Vagina (tissue), 2 donors: ENCODE measurements at regions not wholly inside any gene's neighbourhood (a gene's known extent, or its start where the extent isn't known, plus 50 kb on each side); places are given as distances from the start of the nearest gene placed in this dataset.
"Not testable (repeated sequence)": the region's sequence is repeated elsewhere in the genome, so short reads cannot be mapped to it uniquely, and the experiment has no call there.

ENCODE experiments used
- DNase-seq, 2 donors: peaks; one replicate each; pipeline ENCODE4 v3.0.0-alpha.2; 2017; ENCODE audit errors: extremely low spot score in 2 of 2
- H3K27ac ChIP-seq: fragments of 200-600 bp; sonication (generic); one replicate; pipeline ENCODE4 v1.5.1; 2019
- H3K27me3 ChIP-seq: fragments of 200-600 bp; sonication (generic); one replicate; pipeline ENCODE4 v1.5.1; 2019
- H3K36me3 ChIP-seq, 2 donors: fragments of 200-600 bp; sonication (generic); one replicate each; pipeline ENCODE4 v1.5.1; 2017 to 2019
- H3K4me1 ChIP-seq: fragments of 200-600 bp; sonication (generic); one replicate; pipeline ENCODE4 v1.5.1; 2019
- H3K4me3 ChIP-seq, 2 donors: fragments of 200-600 bp; sonication (generic); 1 replicate in 1 of 2; 2 replicates in 1 of 2; pipeline ENCODE4 v1.5.1; 2016 to 2019
- H3K9me3 ChIP-seq: fragments of 200-600 bp; sonication (generic); one replicate; pipeline ENCODE4 v1.5.1; 2019
- POLR2AphosphoS5 ChIP-seq, 2 donors: sonication (generic); formaldehyde crosslinking; IDR thresholded peaks; one replicate each; pipeline ENCODE4 v1.9.0; 2017; ENCODE audit warnings: antibody characterized with exemption in 2 of 2, mild to moderate bottlenecking in 2 of 2, low read depth in 1 of 2; ENCODE audit not compliant: insufficient read depth in 1 of 2
- intact Hi-C: fragments of 100-400 bp; cut with DNase I; formaldehyde crosslinking; loops from one replicate; pipeline ENCODE4 v1.15.1; 2023

- H3K9me3 ChIP-seq, H3K4me1 ChIP-seq, intact Hi-C loops, DNase-seq, H3K27me3 ChIP-seq, H3K36me3 ChIP-seq: not testable (repeated sequence)
- H3K4me3 ChIP-seq = peak overlapping the region; percentile 53 to 58
- H3K27ac ChIP-seq = peak overlapping the region; percentile 48
These were observed 108.2 kb downstream of the SPATA31A1 start for GRCh38 chr9:39463696-39464095.

DNA sequence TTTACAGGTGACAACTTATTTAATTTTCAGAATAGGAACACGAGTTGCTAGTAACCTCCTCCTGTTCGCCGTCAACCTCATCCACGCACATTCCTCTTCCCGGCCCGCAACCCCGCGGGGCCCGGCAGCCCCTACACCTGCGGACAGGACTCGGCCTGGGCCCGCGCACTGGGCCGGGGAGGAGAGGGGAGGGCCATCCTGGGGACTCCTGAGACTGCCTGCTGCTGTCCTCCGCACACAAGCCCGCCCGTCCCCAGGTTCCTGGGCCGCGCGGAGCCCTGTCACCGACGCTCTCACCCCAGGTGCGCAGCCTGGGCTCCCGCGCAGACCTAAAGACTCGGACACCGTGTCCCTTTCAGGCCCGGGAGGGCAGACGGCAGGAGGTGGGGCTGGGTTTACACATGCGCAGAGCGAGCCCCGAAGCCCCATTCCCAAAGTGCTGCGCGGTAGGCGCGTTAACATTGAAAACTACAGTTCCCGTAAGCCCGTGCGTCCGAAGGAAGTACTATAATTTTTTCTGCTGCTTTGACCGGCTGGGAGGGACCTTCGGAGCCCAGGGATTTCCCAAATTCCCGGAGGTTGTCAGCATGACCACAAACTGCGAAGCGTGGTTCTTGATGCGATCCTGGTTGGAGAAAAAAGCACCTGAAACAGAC is 108.8 kb downstream of the SPATA31A1 start:
- H3K36me3 ChIP-seq, H3K27me3 ChIP-seq, H3K4me1 ChIP-seq, H3K9me3 ChIP-seq, intact Hi-C loops: not testable (repeated sequence)
- TF ChIP-seq POLR2AphosphoS5 (IDR thresholded peaks at IDR 0.05; ENCODE audit: insufficient read depth in 1 of 2, low read depth in 1 of 2) = peak; percentile 41 to 85
- DNase-seq = peak in 1 of 2 donors; percentile 74
- Histone ChIP-seq H3K4me3 (peak overlapping the region; percentile 53 to 58), H3K27ac (peak overlapping the region; percentile 48)

DNA sequence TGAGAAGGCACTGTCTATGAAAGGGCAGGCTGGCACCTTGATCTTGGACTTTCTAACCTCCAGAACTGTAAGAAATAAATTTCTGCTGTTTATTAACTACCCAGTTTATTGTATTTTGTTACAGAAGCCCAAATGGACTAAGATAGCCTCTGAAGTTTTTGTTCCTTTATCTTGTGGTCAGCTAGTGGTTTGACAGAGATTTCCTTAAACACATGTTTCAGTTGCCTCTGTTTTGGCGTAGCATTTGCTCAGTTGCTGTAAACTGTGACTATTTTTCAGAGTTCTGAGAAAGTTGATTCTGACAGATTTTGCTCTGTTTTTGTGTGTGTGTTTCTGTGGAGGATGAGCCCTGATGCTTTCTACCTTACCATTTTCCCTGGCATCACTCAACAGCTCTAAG is 119.0 kb downstream of the SPATA31A1 start:
- H3K36me3 ChIP-seq, intact Hi-C loops, H3K4me1 ChIP-seq, DNase-seq, H3K27me3 ChIP-seq, H3K9me3 ChIP-seq, H3K4me3 ChIP-seq, H3K27ac ChIP-seq: not testable (repeated sequence)

- intact Hi-C loops, H3K4me3 ChIP-seq, H3K27ac ChIP-seq, H3K36me3 ChIP-seq, H3K4me1 ChIP-seq, H3K9me3 ChIP-seq, H3K27me3 ChIP-seq, DNase-seq: not testable (repeated sequence)
These were observed 127.6 kb downstream of the SPATA31A1 start for GRCh38 chr9:39483073-39483472.

GRCh38 chr9:39483880-39484279 is 128.4 kb downstream of the SPATA31A1 start:
- H3K27me3 ChIP-seq, DNase-seq, H3K4me3 ChIP-seq, H3K9me3 ChIP-seq, H3K4me1 ChIP-seq, intact Hi-C loops, H3K36me3 ChIP-seq, H3K27ac ChIP-seq: not testable (repeated sequence)

GRCh38 chr9:39484292-39484691 is 128.8 kb downstream of the SPATA31A1 start:
- H3K4me3 ChIP-seq, H3K4me1 ChIP-seq, DNase-seq, H3K27me3 ChIP-seq, H3K36me3 ChIP-seq, intact Hi-C loops, H3K27ac ChIP-seq, H3K9me3 ChIP-seq: not testable (repeated sequence)

- DNase-seq, intact Hi-C loops, H3K9me3 ChIP-seq, H3K36me3 ChIP-seq, H3K27ac ChIP-seq, H3K27me3 ChIP-seq, H3K4me1 ChIP-seq, H3K4me3 ChIP-seq: not testable (repeated sequence)
These were observed 132.0 kb downstream of the SPATA31A1 start for GRCh38 chr9:39487477-39487876.

DNA sequence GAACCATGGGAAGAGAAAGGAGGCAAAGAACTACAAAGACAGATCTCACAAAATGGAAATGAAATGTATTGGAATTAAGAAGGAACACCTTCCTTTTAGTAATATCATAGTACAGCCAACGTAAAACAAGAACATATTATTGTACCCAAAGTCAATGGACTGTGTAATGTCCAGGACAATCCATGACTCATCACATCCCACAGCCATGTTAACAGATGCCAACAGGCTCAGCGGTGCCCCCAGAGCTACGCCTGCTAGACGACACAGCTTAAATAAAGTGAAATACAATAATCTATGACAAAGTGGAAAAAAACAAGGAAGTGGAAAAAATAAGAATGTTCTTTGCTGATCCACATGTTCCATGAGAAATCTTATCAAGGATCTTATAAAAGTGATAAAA is 140.8 kb downstream of the SPATA31A1 start:
- H3K4me1 ChIP-seq, DNase-seq, H3K27ac ChIP-seq, H3K9me3 ChIP-seq, H3K4me3 ChIP-seq, intact Hi-C loops, H3K27me3 ChIP-seq, H3K36me3 ChIP-seq: not testable (repeated sequence)

DNA sequence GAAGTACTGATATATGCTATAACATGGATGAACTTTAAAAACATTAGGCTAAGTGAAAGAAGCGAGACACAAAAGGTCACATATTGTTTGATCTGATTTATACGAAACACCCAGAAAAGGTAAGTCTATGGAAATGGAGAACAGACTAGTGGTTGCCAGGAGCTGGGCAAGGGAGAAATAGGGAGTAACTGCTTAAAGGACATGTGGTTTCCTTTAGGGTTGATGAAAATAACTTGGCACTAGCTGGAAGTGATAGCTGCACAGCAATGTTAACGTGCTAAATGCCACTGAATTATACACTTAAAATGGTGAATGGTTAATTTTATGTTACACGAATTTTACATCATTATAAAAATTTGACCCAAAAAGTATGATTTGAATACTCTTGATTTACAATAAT is 147.7 kb downstream of the SPATA31A1 start:
- H3K4me3 ChIP-seq, H3K27me3 ChIP-seq, H3K4me1 ChIP-seq, DNase-seq, H3K27ac ChIP-seq, intact Hi-C loops, H3K9me3 ChIP-seq, H3K36me3 ChIP-seq: not testable (repeated sequence)

- H3K4me1 ChIP-seq, intact Hi-C loops, H3K4me3 ChIP-seq, H3K9me3 ChIP-seq, H3K27me3 ChIP-seq, H3K36me3 ChIP-seq, DNase-seq, H3K27ac ChIP-seq: not testable (repeated sequence)
These were observed 172.0 kb downstream of the SPATA31A1 start for GRCh38 chr9:39527387-39528029.

GRCh38 chr9:39532597-39532996 is 177.1 kb downstream of the SPATA31A1 start:
- H3K27me3 ChIP-seq, intact Hi-C loops, H3K4me1 ChIP-seq, H3K4me3 ChIP-seq, DNase-seq, H3K9me3 ChIP-seq, H3K27ac ChIP-seq, H3K36me3 ChIP-seq: not testable (repeated sequence)

- H3K9me3 ChIP-seq, DNase-seq, intact Hi-C loops, H3K27me3 ChIP-seq, H3K4me1 ChIP-seq, H3K4me3 ChIP-seq, H3K36me3 ChIP-seq, H3K27ac ChIP-seq: not testable (repeated sequence)
These were observed 177.7 kb downstream of the SPATA31A1 start for GRCh38 chr9:39533001-39533762.

DNA sequence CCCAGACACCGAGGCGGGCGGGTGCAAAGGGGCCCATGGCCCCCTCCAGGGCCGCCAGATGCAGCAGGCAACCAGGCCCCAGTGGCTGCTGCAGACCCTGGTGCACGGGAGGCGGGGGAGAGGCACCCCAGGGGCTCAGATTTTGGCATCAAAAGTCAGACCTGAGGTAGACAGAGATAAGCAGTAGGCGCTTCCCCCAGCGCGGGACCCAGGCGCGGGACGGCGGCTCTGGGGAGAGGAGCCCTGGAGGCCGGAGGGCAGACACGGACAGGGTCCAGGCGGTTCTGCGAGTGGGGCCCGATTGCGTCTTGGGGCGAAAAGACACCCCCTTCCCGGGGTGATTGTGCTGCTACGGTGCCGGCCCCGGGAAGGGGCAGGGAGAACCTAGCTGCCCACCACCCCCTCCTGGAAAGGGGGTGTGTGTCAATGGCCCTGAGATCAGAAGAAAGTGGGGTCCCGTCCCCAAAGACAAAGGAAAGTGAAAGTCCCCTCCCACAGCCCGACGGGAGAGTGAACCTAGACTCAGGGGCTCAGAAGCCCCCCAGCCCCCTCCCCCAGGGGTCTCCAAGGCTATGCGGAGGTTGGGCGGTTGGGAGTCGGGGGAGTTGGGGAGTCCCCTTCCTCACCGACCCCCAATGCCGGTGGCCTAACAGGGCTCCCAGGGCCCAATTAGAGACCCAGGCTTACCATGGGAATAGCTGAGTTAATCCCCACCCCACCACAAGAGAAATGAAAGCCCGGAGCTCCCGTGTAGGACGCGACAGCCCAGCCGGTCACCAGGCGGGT is 178.5 kb downstream of the SPATA31A1 start:
- intact Hi-C loops, H3K36me3 ChIP-seq, H3K4me1 ChIP-seq, H3K4me3 ChIP-seq, H3K27ac ChIP-seq, H3K9me3 ChIP-seq, DNase-seq, H3K27me3 ChIP-seq: not testable (repeated sequence)
